Trophoblast cell (in vitro differentiated cells and primary cell): ENCODE measurements at regions not wholly inside any gene's neighbourhood (a gene's known extent, or its start where the extent isn't known, plus 50 kb on each side); places are given as distances from the start of the nearest gene placed in this dataset.

Experiments used
- DNase-seq, 2 donors: peaks; one replicate each; pipeline ENCODE4 v3.0.0-alpha.2; 2016
- H2AFZ ChIP-seq: 2 replicates; pipeline ENCODE4 v1.6.1; 2013; ENCODE audit warnings: low read length, moderate library complexity, mild to moderate bottlenecking; ENCODE audit not compliant: insufficient read depth, poor library complexity
- H2AK5ac ChIP-seq: 2 replicates; pipeline ENCODE4 v1.6.1; 2013; ENCODE audit warnings: mild to moderate bottlenecking, low read length
- H2BK120ac ChIP-seq: 2 replicates; pipeline ENCODE4 v1.6.1; 2013; ENCODE audit warnings: low read length, mild to moderate bottlenecking, moderate library complexity; ENCODE audit not compliant: insufficient read depth, poor library complexity
- H2BK12ac ChIP-seq: 2 replicates; pipeline ENCODE4 v1.6.1; 2013; ENCODE audit warnings: mild to moderate bottlenecking, low read length, moderate library complexity
- H2BK5ac ChIP-seq: 2 replicates; pipeline ENCODE4 v1.6.1; 2013; ENCODE audit warnings: low read length, low read depth, moderate library complexity, mild to moderate bottlenecking; ENCODE audit not compliant: poor library complexity
- H3K14ac ChIP-seq: 2 replicates; pipeline ENCODE4 v1.6.1; 2013; ENCODE audit warnings: mild to moderate bottlenecking, low read length
- H3K18ac ChIP-seq: 2 replicates; pipeline ENCODE4 v1.6.1; 2013; ENCODE audit warnings: mild to moderate bottlenecking, low read length
- H3K23ac ChIP-seq: 2 replicates; pipeline ENCODE4 v1.6.1; 2013; ENCODE audit warnings: low read length
- H3K27ac ChIP-seq: 2 replicates; pipeline ENCODE4 v1.5.1; 2013; ENCODE audit warnings: low read depth, mild to moderate bottlenecking, inconsistent platforms, low read length, moderate library complexity
- H3K27me3 ChIP-seq: 2 replicates; pipeline ENCODE4 v1.6.1; 2013; ENCODE audit warnings: inconsistent platforms, mild to moderate bottlenecking, low read length, moderate library complexity; ENCODE audit not compliant: insufficient read depth
- H3K36me3 ChIP-seq, 2 experiments: 1 replicate in 1 of 2; 2 replicates in 1 of 2; pipeline ENCODE4 v1.6.1; 2013; ENCODE audit warnings: low read length in 2 of 2, mild to moderate bottlenecking in 2 of 2, moderate library complexity in 1 of 2; ENCODE audit not compliant: insufficient read depth in 2 of 2, control insufficient read depth in 1 of 2
- H3K4ac ChIP-seq: 2 replicates; pipeline ENCODE4 v1.6.1; 2013; ENCODE audit warnings: low read depth, mild to moderate bottlenecking, low read length, moderate library complexity
- H3K4me1 ChIP-seq, 2 experiments: 1 replicate in 1 of 2; 2 replicates in 1 of 2; pipeline ENCODE4 v1.6.1; 2013; ENCODE audit warnings: low read length in 2 of 2, mild to moderate bottlenecking in 2 of 2, moderate library complexity in 1 of 2; ENCODE audit not compliant: insufficient read depth in 2 of 2, control insufficient read depth in 1 of 2
- H3K4me2 ChIP-seq: 2 replicates; pipeline ENCODE4 v1.6.1; 2013; ENCODE audit warnings: inconsistent platforms, mild to moderate bottlenecking, low read length, moderate library complexity
- H3K4me3 ChIP-seq: 2 replicates; pipeline ENCODE4 v1.5.1; 2013; ENCODE audit warnings: mild to moderate bottlenecking, low read depth, low read length, inconsistent platforms
- H3K79me1 ChIP-seq: one replicate; pipeline ENCODE4 v1.6.1; 2013; ENCODE audit warnings: low read length
- H3K79me2 ChIP-seq: 2 replicates; pipeline ENCODE4 v1.6.1; 2013; ENCODE audit warnings: low read length, mild to moderate bottlenecking; ENCODE audit not compliant: control insufficient read depth, insufficient read depth, poor library complexity
- H3K9ac ChIP-seq: 2 replicates; pipeline ENCODE4 v1.6.1; 2013; ENCODE audit warnings: mild to moderate bottlenecking, low read length
- H3K9me3 ChIP-seq: 2 replicates; pipeline ENCODE4 v1.6.1; 2013; ENCODE audit warnings: low read depth, mild to moderate bottlenecking, control low read depth, inconsistent platforms, low read length; ENCODE audit not compliant: insufficient read depth
- H4K12ac ChIP-seq: 2 replicates; pipeline ENCODE4 v1.6.1; 2013; ENCODE audit warnings: low read depth, mild to moderate bottlenecking, low read length, moderate library complexity
- H4K8ac ChIP-seq: 2 replicates; pipeline ENCODE4 v1.6.1; 2013; ENCODE audit warnings: low read depth, mild to moderate bottlenecking, low read length, moderate library complexity
- H4K91ac ChIP-seq: one replicate; pipeline ENCODE4 v1.6.1; 2013; ENCODE audit warnings: low read depth, mild to moderate bottlenecking, low read length, moderate library complexity
- WGBS: extraction: QIAGEN DNeasy Blood & Tissue Kit; methylation state at CpG from one replicate; pipeline ENCODE4 v1.1.7; 2013; ENCODE audit warnings: missing lambda C conversion rate; ENCODE audit not compliant: insufficient read length, insufficient coverage; ENCODE audit errors: extremely low coverage; 5-methylcytosine and 5-hydroxymethylcytosine counted together

DNA sequence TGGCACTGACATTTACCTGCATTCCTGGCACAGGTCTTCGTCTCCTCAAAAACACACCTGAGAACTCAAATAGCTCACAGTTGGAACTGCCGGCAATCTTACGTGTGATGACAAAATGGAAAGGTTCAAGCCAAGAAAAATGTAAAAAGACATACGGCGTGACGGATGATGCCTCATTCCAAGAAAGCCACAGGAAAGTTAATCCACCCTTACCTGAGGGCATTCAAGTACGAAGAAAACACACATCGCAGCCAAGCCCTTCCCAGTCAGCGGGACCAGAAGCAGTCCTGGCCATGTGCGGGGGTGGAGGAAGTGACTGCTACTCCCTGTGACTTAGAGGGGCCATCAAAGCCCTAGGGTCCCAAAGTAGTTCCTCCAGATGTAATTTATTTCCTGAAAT, 986.3 kb upstream of the CELF4 start:
- no CpG with 5 or more reads among the region's 10 CpGs for WGBS
- Histone ChIP-seq H3K23ac (no peak overlapping the region), H4K8ac (no peak overlapping the region), H3K14ac (no peak overlapping the region), H2BK120ac (no peak overlapping the region), H2AK5ac (no peak overlapping the region), H3K27me3 (no peaks in the 10 kb centered on the region), H3K79me2 (no peaks in the 10 kb centered on the region), H3K9me3 (no peaks in the 10 kb centered on the region), H2BK5ac (no peak overlapping the region), H3K27ac (no peak overlapping the region), H3K79me1 (no peaks in the 10 kb centered on the region), H4K91ac (no peak overlapping the region), H2BK12ac (no peak overlapping the region), H4K12ac (no peak overlapping the region), H3K9ac (no peak overlapping the region), H3K4me3 (no peak overlapping the region), H3K18ac (no peak overlapping the region), H3K4me2 (no peak overlapping the region), H3K36me3 (no peaks in the 10 kb centered on the region), H3K4me1 (peaks cover 0 to 4% of the 10 kb centered on the region in 2 experiments), H2AFZ (no peak overlapping the region), H3K4ac (no peak overlapping the region)
- DNase-seq = no peak

DNA sequence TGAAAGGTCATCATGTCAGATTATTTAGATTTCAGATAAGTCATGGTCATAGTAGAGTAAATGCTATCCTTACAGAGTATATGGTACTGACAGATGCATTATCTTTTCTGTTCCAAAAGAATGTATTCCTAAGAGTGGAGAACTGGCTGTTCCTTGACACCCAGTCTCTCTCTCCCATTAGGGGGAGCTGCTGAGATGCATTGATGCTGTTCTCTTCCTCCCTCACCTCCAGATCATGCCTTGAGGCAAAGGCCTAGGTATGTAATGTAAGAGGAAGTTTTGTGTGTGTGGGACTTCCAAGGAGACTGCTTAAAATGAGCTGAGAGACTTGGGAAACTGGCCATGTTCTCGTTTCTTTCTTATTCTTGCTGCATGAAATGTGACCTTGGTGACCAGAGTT, 979.5 kb upstream of the CELF4 start:
- Histone ChIP-seq H2AK5ac (no peak overlapping the region), H3K18ac (no peak overlapping the region), H4K8ac (no peak overlapping the region), H3K4ac (no peak overlapping the region), H4K12ac (no peak overlapping the region), H3K27me3 (no peaks in the 10 kb centered on the region), H3K9me3 (no peaks in the 10 kb centered on the region), H2AFZ (no peak overlapping the region), H3K9ac (no peak overlapping the region), H3K23ac (no peak overlapping the region), H3K79me2 (no peaks in the 10 kb centered on the region), H2BK12ac (no peak overlapping the region), H3K14ac (no peak overlapping the region), H3K79me1 (no peaks in the 10 kb centered on the region), H3K36me3 (no peaks in the 10 kb centered on the region), H4K91ac (no peak overlapping the region), H2BK5ac (no peak overlapping the region), H3K4me1 (peaks cover 0 to 4% of the 10 kb centered on the region in 2 experiments), H3K4me3 (no peak overlapping the region), H2BK120ac (no peak overlapping the region), H3K27ac (no peak overlapping the region), H3K4me2 (no peak overlapping the region)
- no CpG with 5 or more reads among the region's 1 CpG for WGBS
- DNase-seq = no peak

DNA sequence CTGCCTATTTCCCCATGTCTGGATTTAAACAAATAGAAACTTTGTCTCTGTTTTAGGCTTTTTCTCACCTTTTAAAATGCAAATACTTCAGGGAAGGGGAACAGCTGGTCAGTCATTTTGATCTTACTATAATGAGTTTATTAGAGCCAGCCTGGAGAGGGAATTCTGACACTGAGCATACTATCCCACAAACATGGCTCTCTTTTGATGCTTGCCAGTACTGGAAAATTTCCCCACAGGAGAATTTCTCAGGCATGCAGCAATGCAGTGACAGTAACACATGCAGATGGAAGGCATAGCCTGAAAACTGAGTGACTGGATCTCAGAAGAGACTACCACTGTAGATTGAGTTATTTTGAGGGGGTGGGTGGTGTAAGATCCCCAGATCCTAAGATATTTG, 974.3 kb upstream of the CELF4 start:
- Histone ChIP-seq H3K4me1 (no peaks in the 10 kb centered on the region), H3K14ac (no peak overlapping the region), H3K79me1 (no peaks in the 10 kb centered on the region), H4K8ac (no peak overlapping the region), H2BK5ac (no peak overlapping the region), H3K36me3 (no peaks in the 10 kb centered on the region), H3K23ac (no peak overlapping the region), H3K9ac (no peak overlapping the region), H3K79me2 (no peaks in the 10 kb centered on the region), H3K27ac (no peak overlapping the region), H3K4me3 (no peak overlapping the region), H2AFZ (no peak overlapping the region), H3K9me3 (no peaks in the 10 kb centered on the region), H3K27me3 (no peaks in the 10 kb centered on the region), H2BK120ac (no peak overlapping the region), H4K12ac (no peak overlapping the region), H3K4ac (no peak overlapping the region), H2BK12ac (no peak overlapping the region), H2AK5ac (no peak overlapping the region), H3K18ac (no peak overlapping the region), H4K91ac (no peak overlapping the region), H3K4me2 (no peak overlapping the region)
- DNase-seq = no peak

DNA sequence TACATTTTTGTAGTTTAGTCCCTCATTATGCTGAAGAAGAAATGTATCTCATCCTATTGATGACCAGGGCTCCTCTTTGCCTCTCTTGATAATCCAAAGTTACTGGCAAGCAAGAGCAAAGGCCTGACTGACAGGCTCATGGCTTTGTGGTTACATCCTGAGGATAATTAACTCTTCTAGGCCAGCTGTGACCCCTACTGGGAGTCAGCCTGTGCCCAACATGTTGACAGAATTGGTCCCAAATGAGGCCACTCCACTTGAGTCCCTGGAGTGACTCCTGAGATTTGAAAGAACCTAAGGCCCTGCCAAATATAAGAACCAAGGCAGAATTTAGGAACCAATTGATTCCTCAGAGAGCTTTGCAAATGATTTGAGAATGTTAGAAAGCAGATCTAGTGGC, 973.8 kb upstream of the CELF4 start:
- Histone ChIP-seq H3K23ac (no peak overlapping the region), H3K4ac (no peak overlapping the region), H3K4me1 (no peaks in the 10 kb centered on the region), H3K4me3 (no peak overlapping the region), H3K36me3 (no peaks in the 10 kb centered on the region), H2BK12ac (no peak overlapping the region), H3K27ac (no peak overlapping the region), H3K18ac (no peak overlapping the region), H3K27me3 (no peaks in the 10 kb centered on the region), H2BK5ac (no peak overlapping the region), H3K4me2 (no peak overlapping the region), H3K79me1 (no peaks in the 10 kb centered on the region), H4K8ac (no peak overlapping the region), H3K79me2 (no peaks in the 10 kb centered on the region), H4K91ac (no peak overlapping the region), H3K9ac (no peak overlapping the region), H2AFZ (no peak overlapping the region), H3K9me3 (no peaks in the 10 kb centered on the region), H2AK5ac (no peak overlapping the region), H2BK120ac (no peak overlapping the region), H3K14ac (no peak overlapping the region), H4K12ac (no peak overlapping the region)
- DNase-seq = no peak

DNA sequence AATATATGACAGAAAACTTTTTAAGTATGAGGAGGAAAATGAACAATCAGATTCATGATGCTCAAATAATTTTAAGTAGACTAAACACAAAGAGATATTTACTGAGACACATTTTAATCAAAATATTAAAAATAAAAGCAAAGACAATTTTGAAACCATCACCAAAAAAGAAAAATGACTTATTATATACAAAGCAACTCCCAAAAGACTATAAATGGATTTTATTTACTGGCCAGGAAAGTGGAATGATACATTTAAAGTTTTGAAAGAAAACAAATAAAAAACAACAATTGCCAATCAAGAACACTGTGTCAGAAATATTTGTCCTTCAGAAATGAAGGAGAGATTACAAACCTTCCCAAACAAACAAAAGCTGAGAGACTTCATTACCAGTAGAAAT, 968.5 kb upstream of the CELF4 start:
- Histone ChIP-seq H4K8ac (no peak overlapping the region), H2AFZ (no peak overlapping the region), H3K27ac (no peak overlapping the region), H3K4ac (no peak overlapping the region), H3K79me1 (no peaks in the 10 kb centered on the region), H2BK120ac (no peak overlapping the region), H3K4me1 (no peaks in the 10 kb centered on the region), H3K36me3 (no peaks in the 10 kb centered on the region), H3K4me2 (no peak overlapping the region), H2BK5ac (no peak overlapping the region), H4K91ac (no peak overlapping the region), H3K23ac (no peak overlapping the region), H3K27me3 (no peaks in the 10 kb centered on the region), H3K4me3 (no peak overlapping the region), H3K14ac (no peak overlapping the region), H2BK12ac (no peak overlapping the region), H4K12ac (no peak overlapping the region), H3K9ac (no peak overlapping the region), H2AK5ac (no peak overlapping the region), H3K9me3 (no peaks in the 10 kb centered on the region), H3K18ac (no peak overlapping the region), H3K79me2 (no peaks in the 10 kb centered on the region)
- DNase-seq = no peak
